GM18873 (cell line): ENCODE measurements at regions not wholly inside any gene's neighbourhood (a gene's known extent, or its start where the extent isn't known, plus 50 kb on each side); places are given as distances from the start of the nearest gene placed in this dataset.
"Not testable (repeated sequence)": the region's sequence is repeated elsewhere in the genome, so short reads cannot be mapped to it uniquely, and the experiment has no call there.

Experiments
- ATAC-seq: cut with Tn5 transposase; IDR thresholded peaks from one replicate; pipeline ENCODE4 v1.9.1; 2021; ENCODE audit warnings: mild to moderate bottlenecking, moderate library complexity, moderate number of reproducible peaks; ENCODE audit not compliant: unreplicated experiment, low FRiP score

DNA sequence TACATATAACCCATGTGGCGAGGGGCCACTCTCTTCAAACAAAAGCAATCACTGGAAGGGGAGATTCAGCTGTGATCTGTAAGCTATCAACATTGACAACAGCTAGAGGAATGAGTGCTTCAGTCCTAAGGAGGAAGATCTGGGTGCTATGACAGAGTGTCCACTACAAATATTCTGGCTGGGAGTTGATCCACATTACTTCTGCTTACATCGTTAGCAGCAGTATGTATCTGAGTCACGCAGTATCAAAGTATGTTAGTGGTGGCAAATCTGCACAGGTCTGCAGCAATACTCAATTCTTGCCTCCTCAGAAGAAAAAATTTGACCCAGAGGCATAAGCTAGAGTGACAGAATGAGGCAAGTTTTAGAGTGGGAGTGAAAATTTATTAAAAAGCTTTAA lies 267.0 kb downstream of the PTH2R start:
- no peak for ATAC-seq

DNA sequence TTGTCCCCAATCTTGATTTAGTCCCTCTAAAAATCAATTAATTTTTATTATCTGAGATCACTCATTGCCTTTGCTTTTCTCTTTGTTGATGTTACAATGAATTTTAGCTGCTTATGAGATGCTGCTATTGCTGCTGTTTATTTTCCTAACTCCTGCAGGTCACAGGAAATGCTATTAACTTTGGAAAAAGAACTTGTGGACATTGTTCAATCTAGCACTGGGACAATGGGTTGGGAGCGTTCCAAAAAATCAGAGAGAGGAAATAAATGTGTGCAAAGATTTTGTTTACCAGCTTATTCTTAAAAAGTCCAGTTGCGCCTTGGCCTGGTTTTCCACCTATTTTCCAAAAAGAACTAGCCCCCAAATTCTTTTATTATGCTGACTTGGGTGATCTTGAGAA lies 268.3 kb downstream of the PTH2R start:
- no peak for ATAC-seq

DNA sequence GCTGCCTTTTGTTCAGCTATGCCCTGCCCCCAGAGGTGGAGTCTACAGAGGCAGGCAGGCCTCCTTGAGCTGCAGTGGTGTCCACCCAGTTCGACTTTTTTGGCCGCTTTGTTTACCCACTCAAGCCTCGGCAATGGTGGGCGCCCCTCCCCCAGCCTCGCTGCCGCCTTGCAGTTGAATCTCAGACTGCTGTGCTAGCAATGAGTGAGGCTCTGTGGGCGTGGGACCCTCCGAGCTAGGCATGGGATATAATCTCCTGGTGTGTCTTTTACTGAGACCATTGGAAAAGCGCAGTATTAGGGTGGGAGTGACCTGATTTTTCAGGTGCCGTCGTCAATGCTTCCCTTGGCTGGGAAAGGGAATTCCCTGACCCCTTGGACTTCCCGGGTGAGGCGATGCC lies 279.3 kb downstream of the PTH2R start:
- ATAC-seq = not testable (repeated sequence)

DNA sequence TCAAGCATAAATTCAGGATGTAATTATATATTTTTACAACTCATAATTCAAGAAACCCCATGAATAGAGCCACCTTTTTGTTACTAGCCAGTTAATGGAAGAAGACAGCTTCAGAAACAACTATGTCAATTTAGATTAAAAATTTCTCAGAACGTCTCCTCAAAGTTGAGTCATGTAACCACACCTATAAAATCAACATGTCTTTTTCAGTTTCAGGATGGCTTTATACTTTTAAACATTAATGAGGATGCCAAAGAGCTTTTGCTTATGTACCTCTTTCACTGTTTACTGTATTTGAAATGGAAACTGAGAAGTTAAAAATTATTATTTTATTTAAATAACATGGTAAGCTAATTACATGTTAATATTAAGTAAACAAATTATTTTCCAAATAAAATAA lies 280.1 kb downstream of the PTH2R start:
- ATAC-seq = no peak

DNA sequence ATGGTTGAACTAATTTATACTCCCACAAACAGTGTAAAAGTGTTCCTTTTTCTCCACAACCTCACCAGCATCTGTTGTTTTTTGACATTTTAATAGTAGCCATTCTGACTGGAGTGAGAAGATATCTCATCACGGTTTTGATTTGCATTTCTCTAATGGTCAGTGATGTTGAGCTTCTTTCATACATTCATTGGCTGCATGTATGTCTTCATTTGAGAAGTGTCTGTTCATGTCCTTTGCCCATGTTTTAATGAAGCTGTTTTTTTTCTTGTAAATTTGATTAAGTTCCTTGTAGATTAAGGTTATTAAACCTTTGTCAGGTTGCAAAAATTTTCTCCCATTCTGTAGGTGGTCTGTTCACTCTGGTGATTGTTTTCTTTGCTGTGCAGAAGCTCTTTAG lies 281.1 kb downstream of the PTH2R start:
- ATAC-seq = not testable (repeated sequence)

DNA sequence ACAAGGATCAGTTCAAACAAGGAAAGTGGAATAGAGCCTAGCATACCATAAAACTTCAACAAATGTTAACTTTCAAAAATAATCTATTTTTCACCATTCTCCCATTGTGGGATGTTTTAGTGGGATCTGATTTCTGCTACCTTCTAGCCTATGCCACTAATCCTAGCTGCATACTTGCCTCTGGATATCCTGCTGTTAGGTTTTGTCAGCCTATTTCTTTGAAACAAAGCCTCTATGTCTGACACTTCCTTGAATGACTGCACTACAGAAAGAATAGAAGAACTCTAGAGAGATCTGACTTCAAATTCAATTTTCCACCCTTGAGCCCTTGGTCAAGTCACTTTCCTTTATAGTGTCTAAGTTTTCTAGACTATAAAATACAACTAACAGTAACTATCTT lies 291.5 kb downstream of the PTH2R start:
- ATAC-seq = no peak

DNA sequence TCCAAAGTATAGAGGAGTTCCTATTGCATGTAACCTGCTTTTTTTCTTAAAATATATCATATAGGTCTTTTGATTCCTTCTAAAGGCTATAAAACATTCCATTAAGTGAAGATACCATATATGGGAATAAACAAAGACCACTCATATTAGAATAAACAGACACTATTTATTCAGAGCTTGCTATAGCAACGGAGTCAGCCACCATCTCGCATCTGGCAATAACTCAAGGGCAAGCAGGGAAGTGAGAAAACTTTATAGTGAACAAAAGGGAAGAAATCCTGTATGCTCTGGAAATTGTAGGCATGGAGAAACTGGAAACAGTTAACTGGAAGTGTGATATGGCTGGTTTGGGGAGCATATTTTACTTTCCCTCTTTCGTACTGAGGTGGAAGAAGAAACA lies 301.9 kb downstream of the PTH2R start:
- no peak for ATAC-seq

DNA sequence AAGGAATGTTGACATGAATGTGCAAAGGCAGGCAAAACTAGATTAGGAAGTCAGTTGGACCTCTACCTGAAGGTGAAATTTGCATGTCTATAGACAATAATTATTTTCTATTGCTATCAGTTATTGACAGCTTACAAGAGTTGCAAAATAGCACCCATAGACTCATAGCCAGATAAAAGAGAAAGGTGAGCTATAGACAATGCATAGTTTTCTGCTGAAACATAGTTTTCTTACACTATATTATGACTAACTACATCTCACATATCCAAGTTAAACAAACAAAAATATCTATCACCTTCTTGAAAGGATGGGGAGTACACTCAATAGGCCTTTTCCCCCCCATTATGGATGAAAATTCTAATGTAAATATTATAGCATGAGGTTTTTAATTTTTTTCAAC lies 305.0 kb downstream of the PTH2R start:
- ATAC-seq = no peak

DNA sequence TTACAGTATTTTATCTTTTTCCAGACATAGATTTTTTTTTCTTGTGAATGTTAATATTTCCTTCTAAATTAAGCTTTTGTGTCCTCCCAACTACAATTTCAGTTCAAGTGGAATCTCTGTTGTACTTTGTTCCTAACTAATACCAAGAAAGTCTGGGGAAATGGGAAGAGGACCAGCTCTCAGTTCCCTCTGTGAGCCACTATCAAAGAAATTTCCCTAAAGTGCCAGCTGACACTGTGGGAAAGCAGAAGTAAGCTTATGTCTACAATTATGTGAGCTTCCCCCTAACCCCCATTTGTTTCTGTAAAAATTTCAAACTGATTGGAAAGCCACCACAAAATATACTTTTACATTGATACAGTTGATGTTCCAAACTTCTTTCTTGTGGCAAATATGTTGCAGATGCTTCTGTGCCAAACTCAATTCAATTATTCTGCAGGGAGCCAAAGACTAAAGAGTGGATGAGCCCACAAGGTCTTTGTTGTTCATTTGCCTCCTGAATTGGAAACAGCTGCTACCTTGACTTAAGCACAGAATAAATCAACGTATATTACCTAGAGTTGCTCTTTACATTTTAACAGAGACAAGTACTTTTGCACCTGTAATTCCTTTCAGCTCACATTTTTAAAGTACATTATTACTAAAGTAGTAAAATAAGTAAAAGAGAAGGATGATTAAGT lies 306.6 kb downstream of the PTH2R start:
- no peak for ATAC-seq

DNA sequence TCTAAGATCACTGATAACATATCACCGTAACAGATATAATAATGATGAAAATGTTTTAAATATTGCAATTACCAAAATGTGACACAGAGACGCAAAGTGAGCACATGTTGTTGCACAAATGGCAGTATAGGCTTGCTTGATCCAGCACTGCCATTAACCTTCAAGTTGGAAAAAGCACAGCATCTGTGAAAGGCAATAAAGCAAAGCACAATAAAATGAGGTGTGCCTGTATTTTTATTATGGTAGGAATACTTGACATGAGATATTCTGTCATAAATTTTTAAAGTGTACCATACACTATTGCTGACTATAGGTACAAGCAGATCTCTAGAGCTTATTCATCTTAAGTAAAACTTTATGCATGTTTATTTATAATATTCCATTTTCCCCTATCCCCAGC lies 312.2 kb downstream of the PTH2R start:
- no peak for ATAC-seq

DNA sequence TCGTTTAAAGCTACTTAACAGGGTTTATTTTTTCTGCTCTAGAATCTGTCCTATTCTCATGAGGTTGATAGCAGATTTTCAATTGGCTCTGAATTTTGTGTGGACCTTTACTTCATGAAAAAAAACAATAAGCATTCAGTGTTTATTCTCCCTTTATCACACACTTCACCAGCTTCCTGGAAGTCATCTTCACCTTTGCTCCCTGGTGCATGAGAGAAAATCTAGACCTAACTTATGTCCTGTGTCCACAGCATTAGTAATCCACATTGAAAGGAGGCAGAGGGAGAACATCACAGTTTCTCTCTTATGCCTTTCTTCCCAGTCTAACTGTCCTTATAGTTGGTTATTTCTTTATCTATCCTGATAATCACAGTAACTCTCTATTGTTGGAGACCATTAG lies 316.1 kb downstream of the PTH2R start:
- no peak for ATAC-seq

DNA sequence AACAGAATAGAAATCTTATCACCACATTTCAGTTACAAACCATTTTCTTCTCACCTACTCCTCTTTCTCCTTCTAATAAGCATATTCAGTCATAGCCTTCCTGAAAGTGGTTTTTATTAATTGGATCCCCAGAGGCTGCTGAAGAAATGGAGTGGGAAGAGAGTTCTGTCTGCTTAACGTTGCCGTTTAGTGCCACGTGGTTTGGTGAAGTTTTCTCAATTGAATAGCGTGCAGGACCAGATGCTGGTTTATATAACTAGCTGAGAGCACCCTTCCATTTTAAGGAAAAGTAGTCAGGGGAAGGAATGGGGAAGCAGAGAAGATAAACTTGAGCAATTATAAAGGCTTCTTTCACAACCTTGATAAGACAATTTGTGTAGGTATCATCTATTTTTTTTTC lies 318.7 kb downstream of the PTH2R start:
- ATAC-seq = no peak

DNA sequence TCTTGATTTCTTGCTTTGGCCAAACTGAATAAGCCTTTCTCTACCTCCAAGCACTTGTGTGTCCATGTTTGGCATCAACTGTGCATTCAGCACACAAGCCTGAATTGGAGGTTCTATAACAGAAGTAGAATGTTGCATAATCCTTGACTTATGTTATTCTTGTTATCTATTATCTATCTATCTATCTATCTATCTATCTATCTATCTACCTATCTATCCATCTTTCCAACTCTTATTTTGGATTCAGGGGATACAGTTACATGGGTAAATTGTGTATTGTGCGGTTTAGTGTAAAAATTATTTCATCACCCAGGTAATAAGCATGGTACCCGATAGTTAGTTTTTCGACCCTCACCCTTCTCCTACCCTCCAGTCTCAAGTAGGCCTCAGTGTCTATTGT lies 319.6 kb downstream of the PTH2R start:
- ATAC-seq = no peak

DNA sequence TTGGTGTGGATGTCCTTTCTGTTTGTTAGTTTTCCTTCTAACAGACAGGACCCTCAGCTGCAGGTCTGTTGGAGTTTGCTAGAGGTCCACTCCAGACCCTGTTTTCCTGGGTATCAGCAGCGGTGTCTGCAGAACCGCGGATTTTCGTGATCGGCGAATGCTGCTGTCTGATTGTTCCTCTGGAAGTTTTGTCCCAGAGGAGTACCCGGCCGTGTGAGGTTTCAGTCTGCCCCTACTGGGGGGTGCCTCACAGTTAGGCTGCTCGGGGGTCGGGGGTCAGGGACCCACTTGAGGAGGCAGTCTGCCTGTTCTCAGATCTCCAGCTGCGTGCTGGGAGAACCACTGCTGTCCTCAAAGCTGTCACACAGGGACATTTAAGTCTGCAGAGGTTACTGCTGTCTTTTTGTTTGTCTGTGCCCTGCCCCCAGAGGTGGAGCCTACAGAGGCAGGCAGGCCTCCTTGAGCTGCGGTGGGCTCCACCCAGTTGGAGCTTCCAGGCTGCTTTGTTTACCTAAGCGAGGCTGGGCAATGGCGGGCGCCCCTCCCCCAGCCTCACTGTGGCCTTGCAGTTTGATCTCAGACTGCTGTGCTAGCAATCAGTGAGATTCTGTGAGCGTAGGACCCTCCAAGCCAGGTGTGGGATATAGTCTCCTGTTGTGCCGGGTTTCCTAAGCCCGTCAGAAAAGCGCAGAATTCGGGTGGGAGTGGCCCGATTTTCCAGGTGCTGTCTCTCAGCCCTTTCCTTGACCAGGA lies 345.2 kb downstream of the PTH2R start:
- ATAC-seq = not testable (repeated sequence)

DNA sequence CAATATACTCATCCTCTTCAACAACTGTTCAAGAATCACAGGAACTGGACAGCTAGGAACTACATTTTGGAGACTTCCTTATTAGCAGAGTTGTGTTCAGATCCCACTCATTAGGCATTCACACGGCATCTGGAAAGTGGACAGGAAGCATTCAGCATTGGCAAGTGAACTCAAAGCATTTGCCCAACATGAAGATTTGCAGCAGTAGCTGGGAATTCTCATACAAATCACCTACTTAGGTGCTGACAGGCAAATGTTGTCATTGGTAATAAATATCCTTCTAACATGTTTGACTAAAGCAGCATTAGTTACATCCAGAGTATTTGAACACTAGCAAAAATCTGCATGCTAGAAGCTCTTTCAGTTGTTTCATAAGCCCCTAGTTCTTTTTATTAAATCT lies 350.8 kb downstream of the PTH2R start:
- ATAC-seq = no peak

DNA sequence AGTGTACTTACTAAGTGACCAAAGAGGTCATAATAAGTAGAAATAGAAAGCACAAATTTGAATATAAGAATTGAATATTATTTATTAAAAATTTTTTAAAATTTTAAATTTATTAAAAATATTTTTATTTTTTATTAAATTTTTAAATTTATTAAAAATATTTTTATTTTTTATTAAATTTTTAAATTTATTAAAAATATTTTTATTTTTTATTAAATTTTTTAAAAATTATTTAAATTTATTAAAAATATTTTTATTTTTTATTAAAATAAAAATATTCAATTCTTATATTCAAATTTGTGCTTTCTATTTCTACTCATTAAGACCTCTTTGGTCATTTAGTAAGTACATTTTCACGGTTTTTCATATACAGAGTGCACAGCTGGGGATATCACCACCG lies 366.5 kb downstream of the PTH2R start:
- ATAC-seq = not testable (repeated sequence)

DNA sequence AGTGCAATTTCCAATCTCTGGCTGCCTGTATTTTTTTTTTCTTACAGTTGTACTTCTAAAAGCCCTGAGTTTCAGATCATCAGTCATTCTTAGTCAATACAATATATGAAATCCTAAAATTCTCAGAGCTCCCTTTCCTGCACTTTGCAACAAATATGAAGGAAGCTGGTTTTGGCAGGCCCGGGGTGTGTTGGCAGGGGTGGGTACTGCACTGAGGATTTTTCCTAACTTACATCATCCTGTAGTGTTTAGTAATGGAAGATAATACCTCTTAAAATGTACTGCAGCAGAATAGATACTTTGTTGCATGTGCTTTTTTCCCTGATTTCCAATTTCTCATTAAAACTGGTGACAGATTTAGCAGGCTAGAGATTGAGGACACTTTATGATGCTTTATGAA lies 374.6 kb downstream of the PTH2R start:
- no peak for ATAC-seq

DNA sequence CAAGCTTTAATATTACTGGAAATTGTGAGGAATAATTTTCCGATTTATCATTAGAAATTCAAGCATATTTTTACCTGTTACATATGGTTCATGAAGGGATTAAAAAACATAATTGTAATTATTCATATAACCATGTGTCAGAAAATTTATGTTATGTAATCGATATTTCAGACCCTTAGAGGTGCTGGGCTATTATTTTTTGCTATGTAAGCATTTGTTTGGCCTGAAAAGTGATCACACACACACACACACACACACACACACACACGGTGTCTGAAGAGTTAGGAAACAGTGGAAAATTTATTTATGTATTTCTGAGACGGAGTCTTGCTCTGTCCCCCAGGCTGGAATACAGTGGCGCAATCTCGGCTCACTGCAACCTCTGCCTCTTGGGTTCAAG lies 375.5 kb downstream of the PTH2R start:
- ATAC-seq = no peak

DNA sequence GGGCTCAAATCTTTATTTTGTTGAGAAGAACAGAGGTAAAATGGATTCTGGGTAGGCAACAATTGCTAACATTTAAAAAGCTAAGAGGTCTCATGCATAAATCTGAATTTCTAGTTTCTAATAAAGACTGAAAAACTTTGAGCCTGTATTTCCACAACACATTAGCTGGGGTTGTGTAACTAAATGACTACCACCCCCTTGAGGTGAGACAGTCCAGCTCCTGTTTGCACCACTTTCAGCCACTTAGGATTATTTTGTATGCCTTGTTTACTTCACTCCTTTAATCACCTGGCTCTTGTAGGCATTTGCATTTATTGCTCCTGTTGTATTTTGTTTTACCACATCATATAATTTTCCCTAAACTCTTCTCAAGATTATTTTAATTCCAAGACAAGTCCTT lies 376.6 kb downstream of the PTH2R start:
- no peak for ATAC-seq

DNA sequence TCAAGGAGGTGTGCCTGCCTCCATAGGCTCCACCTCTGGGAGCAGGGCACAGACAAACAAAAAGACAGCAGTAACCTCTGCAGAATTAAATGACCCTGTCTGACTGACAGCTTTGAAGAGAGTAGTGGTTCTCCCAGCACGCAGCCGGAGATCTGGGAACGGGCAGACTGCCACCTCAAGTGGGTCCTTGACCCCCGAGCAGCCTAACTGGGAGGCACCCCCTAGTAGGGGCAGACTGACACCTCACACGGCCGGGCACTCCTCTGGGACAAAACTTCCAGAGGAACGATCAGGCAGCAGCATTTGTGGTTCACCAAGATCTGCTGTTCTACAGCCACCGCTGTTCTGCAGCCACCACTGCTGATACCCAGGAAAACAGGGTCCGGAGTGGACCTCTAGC lies 378.2 kb downstream of the PTH2R start:
- not testable (repeated sequence) for ATAC-seq

DNA sequence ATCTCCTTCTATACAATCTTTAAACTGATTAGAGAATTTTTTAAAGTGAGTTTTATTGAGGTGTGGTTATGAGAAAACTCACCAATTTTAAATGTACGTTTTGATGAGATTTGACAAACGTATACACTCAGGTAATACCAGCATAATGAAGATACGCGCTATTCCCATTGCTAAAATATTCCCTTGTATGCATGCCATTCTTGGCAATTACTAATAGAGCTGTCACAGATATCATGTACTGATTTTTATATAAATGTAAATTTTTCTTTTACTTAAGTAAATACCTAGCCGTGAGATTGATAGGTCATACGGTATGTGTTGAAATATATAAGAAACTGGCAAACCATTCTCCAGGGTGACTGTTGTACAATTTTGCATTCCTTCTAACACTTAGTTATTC lies 384.7 kb downstream of the PTH2R start:
- no peak for ATAC-seq

DNA sequence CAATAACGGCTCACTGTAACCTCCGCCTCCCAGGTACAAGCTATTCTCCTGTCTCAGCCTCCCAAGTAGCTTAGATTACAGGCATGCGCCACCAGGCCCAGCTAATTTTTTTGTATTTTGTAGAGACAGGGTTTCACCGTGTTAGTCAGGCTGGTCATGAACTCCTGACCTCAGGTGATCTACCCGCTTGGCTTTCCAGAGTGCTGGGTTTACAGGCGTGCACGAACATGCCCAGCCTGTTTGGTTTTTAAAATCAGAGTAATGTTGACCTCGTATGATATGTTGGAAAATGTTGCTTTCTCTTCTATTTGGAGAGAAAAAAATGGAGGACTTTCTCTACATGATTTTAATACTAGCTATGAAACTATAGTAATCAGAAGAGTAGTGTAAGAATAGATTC lies 386.2 kb downstream of the PTH2R start:
- ATAC-seq = no peak
